Psoas muscle (tissue), 7 donors: ENCODE measurements at regions not wholly inside any gene's neighbourhood (a gene's known extent, or its start where the extent isn't known, plus 50 kb on each side); places are given as distances from the start of the nearest gene placed in this dataset.
"Not testable (repeated sequence)": the region's sequence is repeated elsewhere in the genome, so short reads cannot be mapped to it uniquely, and the experiment has no call there.

Experiments used
- ATAC-seq, 4 donors: fragments of 200-7000 bp; cut with Tn5 transposase; one replicate each; pipeline ENCODE4 v1.9.1; 2020; ENCODE audit warnings: moderate library complexity in 3 of 4, mild to moderate bottlenecking in 2 of 4
- DNase-seq, 2 donors: peaks; one replicate each; pipeline ENCODE4 v3.0.0-alpha.2; 2020
- H3K27ac ChIP-seq: fragments of 200-600 bp; one replicate; pipeline ENCODE4 v1.8.0; 2022
- H3K27me3 ChIP-seq, 3 donors: fragments of 200-600 bp in 1 of 3; one replicate each; pipeline versions ENCODE4 v1.6.1 to v1.8.0; 2013 to 2022; ENCODE audit warnings: low read length in 2 of 3, mild to moderate bottlenecking in 2 of 3, moderate library complexity in 1 of 3; ENCODE audit not compliant: insufficient read depth in 3 of 3
- H3K36me3 ChIP-seq, 2 donors: fragments of 200-600 bp in 1 of 2; one replicate each; pipeline versions ENCODE4 v1.6.1 to v1.8.0; 2013 to 2022; ENCODE audit warnings: low read depth in 1 of 2, mild to moderate bottlenecking in 1 of 2, moderate library complexity in 1 of 2; ENCODE audit not compliant: insufficient read depth in 1 of 2
- H3K4me1 ChIP-seq: fragments of 200-600 bp; one replicate; pipeline ENCODE4 v1.8.0; 2022
- H3K4me3 ChIP-seq: fragments of 200-600 bp; one replicate; pipeline ENCODE4 v1.8.0; 2022; ENCODE audit warnings: mild to moderate bottlenecking
- H3K9me3 ChIP-seq: fragments of 200-600 bp; one replicate; pipeline ENCODE4 v1.8.0; 2022
- CTCF ChIP-seq: fragments of 200-600 bp; IDR thresholded peaks from one replicate; pipeline ENCODE4 v1.8.0; 2022; ENCODE audit warnings: antibody characterized with exemption
- WGBS, 3 donors: extraction: QIAGEN DNeasy Blood & Tissue Kit; methylation state at CpG; one replicate each; pipeline versions ENCODE4 v1.1.6 to v1.1.7; 2013; 5-methylcytosine and 5-hydroxymethylcytosine counted together
- intact Hi-C, 2 donors: fragments of 100-400 bp; cut with DNase I; formaldehyde crosslinking; loops; one replicate each; pipeline versions ENCODE4 v1.11.0 to v1.14.2; 2022
- donor health status: healthy with polysubstance abuse.
- donor health status: DM: no; HTN: no; CAD: no; lungs with moderate emphysema.
- donor health status: Bipolar disorder and iron deficiency.
- donor health status: healthy.
- donor health status: DM: yes; HTN: yes; CAD: no.
- donor health status: DM: no; HTN: no; CAD: no.
- donor health status: DM: yes; HTN: yes; CAD: no.

GRCh38 chr5:143635888-143636287 is 176.1 kb upstream of the HMHB1 start:
- WGBS, 3 donors, result 80 to 93% (median 86%) methylated on average over 2 of the region's 2 CpGs
- TF ChIP-seq CTCF, result no peak
- DNase-seq (no peak), ATAC-seq (no peak)
- Histone ChIP-seq H3K4me3 (no peak overlapping the region), H3K27me3 (no peaks in the 10 kb centered on the region), H3K36me3 (no peaks in the 10 kb centered on the region), H3K4me1 (no peaks in the 10 kb centered on the region), H3K9me3 (no peaks in the 10 kb centered on the region), H3K27ac (no peak overlapping the region)
- intact Hi-C loops, result no loop called here

GRCh38 chr5:143635146-143635752 is 176.7 kb upstream of the HMHB1 start:
- H3K4me1 ChIP-seq, result no peaks in the 10 kb centered on the region
- no peak for DNase-seq
- TF ChIP-seq CTCF, result no peak
- H3K27me3 ChIP-seq, result no peaks in the 10 kb centered on the region
- ATAC-seq, result no peak
- no peak overlapping the region for H3K27ac ChIP-seq
- intact Hi-C loops, result no loop called here
- no peaks in the 10 kb centered on the region for H3K9me3 ChIP-seq
- no peaks in the 10 kb centered on the region for H3K36me3 ChIP-seq
- no peak overlapping the region for H3K4me3 ChIP-seq
- 78 to 87% (median 80%) methylated on average over 6 of the region's 6 CpGs for WGBS, 3 donors

- ATAC-seq, result peak in 1 of 4 donors; percentile 80
- Histone ChIP-seq H3K36me3 (no peaks in the 10 kb centered on the region), H3K27ac (no peak overlapping the region), H3K27me3 (no peaks in the 10 kb centered on the region), H3K4me3 (no peak overlapping the region), H3K4me1 (no peaks in the 10 kb centered on the region), H3K9me3 (no peaks in the 10 kb centered on the region)
- no peak for DNase-seq
- no peak for TF ChIP-seq CTCF
- intact Hi-C loops, result no loop called here
Observed at GRCh38 chr5:143634689-143635088, 177.3 kb upstream of the HMHB1 start.

GRCh38 chr5:143629871-143630659 is 181.9 kb upstream of the HMHB1 start:
- DNase-seq (no peak), ATAC-seq (no peak)
- no peaks in the 10 kb centered on the region for H3K9me3 ChIP-seq
- no peak for TF ChIP-seq CTCF
- no peaks in the 10 kb centered on the region for H3K36me3 ChIP-seq
- H3K27me3 ChIP-seq, result no peaks in the 10 kb centered on the region
- 58 to 71% (median 58%) methylated on average over 9 of the region's 9 CpGs for WGBS, 3 donors
- H3K27ac ChIP-seq, result no peak overlapping the region
- no peaks in the 10 kb centered on the region for H3K4me1 ChIP-seq
- intact Hi-C loops, result no loop called here
- H3K4me3 ChIP-seq, result no peak overlapping the region

- DNase-seq, ATAC-seq, H3K4me3 ChIP-seq, H3K27ac ChIP-seq, H3K36me3 ChIP-seq, H3K27me3 ChIP-seq, intact Hi-C loops, H3K4me1 ChIP-seq, H3K9me3 ChIP-seq: not testable (repeated sequence)
- WGBS, 3 donors, result 80 to 84% (median 82%) methylated on average over 7 of the region's 7 CpGs
Observed at GRCh38 chr5:143625048-143625447, 186.9 kb upstream of the HMHB1 start.
